ENCODE measurements at regions not wholly inside any gene's neighbourhood (a gene's known extent, or its start where the extent isn't known, plus 50 kb on each side); places are given as distances from the start of the nearest gene placed in this dataset.
"Not testable (repeated sequence)": the region's sequence is repeated elsewhere in the genome, so short reads cannot be mapped to it uniquely, and the experiment has no call there.

- DNase-seq, result no peak
These were observed 206.8 kb upstream of the MON1B start for GRCh38 chr16:76984196-76984595.

GRCh38 chr16:76985392-76986045 is 205.5 kb upstream of the MON1B start:
- DNase-seq, result no peak

- no peak for DNase-seq
These were observed 202.5 kb upstream of the MON1B start for GRCh38 chr16:76988526-76988925.

DNA sequence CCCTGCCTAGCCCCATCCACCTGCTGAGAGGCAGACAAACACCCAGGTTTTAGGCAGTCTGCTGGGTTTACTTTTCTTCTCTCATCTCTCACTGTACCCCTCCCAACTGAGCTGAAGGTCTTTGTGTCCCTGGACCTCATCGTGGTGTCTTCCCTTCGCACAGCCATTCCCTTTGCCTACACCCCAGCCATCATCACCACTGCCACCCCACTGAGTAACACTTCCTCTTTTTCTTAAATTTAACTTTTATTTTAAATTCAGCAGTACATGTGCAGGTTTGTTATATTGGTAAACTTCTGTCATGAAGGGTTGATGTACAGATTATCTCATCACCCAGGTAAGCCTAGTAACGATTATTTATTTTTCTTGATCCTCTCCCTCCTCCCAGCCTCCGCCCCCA is 188.3 kb upstream of the MON1B start:
- DNase-seq, result no peak

GRCh38 chr16:77009453-77009852 is 181.5 kb upstream of the MON1B start:
- no peak for DNase-seq

DNA sequence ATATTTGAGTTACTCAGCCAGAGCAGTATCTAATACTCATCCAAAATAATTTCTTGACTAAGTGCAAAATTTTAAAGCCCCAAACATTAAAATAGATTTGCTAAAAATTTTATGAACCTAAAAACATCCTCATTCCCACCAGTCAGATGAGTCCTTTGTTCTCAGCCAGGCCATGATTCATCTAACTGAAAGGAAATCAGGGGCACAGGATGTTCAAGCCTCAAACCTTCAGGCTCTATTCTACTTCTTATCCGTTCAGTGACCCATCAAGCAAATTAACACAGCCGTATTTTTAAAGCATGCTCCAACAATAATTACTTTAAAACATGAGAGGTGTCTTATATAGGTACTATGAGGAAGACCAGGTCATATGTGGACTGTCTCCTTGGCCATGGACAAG is 176.5 kb upstream of the MON1B start:
- DNase-seq, result no peak

DNA sequence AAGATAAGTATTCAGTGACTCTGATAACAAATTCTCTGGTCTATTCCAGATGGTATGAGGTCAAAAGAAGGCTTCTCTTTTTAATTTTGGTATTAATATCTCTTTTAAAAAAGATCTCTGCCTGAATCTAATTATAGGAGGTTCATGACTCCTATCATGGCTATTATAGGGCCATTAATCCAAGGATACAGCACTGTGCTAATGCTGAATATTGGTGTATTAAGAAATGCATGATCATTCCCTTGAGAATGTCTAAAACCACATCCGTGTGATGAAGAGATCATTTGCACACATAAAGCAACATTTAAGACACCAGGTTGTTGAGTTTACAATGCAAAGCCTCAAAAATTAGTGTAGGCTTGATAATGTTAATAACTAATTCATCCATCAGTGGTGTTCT is 160.4 kb upstream of the MON1B start:
- DNase-seq, result no peak

DNA sequence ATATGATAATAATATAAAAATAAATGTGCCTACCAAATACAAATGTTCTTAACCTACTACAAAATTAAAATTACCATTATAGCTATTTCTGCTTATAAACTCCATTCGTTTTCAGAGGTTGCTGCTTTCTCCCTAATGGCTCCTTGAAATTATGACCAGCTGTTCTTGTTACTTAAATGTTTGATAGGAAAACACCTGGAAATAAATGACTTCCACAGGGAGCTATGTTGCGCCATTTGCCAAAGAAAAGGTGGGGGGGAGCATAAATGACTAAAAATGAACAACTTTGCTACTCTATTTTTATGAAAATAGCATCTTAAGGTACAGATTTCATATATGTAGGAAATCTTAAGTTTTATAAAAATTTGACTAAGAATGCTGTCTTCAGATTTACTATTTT is 157.5 kb upstream of the MON1B start:
- no peak for DNase-seq

DNA sequence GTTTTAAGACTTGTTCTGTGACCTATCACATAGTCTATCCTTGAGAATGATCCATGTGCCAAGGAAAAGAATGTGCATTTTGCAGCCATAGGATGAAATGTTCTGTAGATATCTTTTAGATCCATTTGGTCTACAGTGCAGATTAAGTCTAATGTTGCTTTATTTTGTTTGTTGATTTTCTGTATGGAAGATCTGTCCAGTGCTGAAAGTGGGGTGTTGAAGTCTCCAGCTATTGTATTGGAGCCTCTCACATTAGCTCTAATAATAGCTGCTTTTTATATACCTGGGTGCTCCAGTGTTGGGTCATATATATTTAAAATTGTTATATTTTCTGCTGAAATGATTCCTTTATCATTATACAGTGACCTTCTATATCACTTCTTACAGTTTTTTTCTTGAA is 155.6 kb upstream of the MON1B start:
- no peak for DNase-seq

DNA sequence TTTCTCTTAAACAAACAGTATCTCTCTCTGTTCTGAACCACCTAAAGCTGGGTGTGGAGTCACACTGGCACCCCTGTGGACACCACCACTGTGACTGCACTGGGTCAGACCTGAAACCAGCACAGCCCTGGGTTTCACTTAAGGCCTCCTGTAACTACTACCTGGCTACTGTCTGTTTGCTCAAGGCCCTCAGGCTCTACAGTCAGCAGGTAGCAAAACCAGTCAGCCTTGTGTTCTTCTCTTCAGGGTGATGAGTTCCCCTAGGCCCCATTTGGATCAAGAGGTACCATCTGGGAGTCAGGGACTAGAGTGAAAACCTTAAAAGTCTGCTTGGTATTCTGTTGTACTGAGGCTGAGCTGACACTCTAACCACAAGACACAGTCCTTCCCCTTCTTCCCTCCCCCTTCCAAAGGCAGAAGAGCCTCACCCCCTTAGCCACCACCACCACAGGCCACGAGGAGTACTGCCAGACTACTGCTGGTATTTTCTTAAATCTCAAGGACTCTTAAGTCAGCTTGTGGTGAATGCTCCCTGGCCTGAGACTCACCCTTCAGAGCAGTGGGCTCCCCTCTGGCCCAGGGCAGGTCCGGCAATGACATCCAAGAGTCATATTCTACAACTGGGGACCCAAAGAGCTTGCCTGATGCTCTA is 153.2 kb upstream of the MON1B start:
- DNase-seq, result no peak

DNA sequence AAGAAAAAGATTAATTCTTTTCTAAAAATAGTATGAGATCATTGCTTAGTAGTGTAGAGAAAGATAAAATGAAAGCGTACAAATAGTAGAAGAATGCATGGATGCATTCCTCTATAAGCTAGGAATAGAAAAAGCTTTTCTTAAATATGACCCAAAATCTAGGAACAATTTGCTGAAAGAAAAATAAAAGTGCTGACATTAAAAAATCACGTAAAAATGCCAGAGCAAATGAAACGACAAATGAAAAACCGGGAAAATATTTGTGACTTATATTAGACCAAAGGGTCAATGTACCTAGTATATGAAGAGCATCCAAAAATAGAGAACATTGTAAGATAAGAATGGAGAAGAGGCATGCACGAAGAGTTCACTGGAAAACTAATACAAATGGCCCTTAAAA is 149.5 kb upstream of the MON1B start:
- no peak for DNase-seq

DNA sequence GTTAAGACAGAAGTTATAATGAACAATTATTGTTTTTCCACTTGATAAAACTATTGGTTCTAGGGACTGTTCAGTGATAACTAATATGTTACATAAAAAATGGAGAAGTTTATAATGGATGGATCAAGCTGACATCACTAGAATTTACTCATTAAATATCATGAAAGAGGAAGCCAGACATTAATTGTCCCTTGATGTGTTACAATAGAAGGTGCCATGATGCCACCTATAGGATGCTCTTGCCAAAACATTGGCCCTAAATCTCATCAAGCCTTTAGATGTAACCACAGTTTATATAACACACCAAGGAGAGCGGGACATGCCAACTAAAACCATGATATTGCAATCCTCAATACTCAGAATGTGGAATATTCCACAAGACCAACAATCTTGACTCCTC is 147.9 kb upstream of the MON1B start:
- no peak for DNase-seq

- no peak for DNase-seq
These were observed 144.8 kb upstream of the MON1B start for GRCh38 chr16:77046206-77046605.

GRCh38 chr16:77048085-77048484 is 142.9 kb upstream of the MON1B start:
- no peak for DNase-seq

GRCh38 chr16:77049577-77049976 is 141.4 kb upstream of the MON1B start:
- DNase-seq, result no peak

DNA sequence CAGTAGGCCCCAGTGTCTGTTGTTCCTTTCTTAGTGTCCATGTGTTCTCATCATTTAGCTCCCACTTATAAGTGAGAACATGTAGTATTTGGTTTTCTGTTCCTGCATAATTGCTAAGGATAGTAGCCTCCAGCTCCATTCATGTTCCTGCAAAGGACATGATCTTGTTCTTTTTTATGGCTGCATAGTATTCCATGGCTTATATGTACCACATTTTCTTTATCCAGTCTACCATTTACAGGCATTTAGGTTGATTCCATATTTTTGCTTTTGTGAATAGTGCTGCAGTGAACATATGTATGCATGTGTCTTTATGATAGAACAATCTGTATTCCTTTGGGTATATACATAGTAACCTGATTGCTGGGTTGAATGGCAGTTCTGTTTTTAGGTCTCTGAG is 134.4 kb upstream of the MON1B start:
- not testable (repeated sequence) for DNase-seq

GRCh38 chr16:77057161-77057774 is 133.7 kb upstream of the MON1B start:
- no peak for DNase-seq

- peak; percentile 76 to 78 for DNase-seq
These were observed 131.5 kb upstream of the MON1B start for GRCh38 chr16:77059446-77059845.

DNA sequence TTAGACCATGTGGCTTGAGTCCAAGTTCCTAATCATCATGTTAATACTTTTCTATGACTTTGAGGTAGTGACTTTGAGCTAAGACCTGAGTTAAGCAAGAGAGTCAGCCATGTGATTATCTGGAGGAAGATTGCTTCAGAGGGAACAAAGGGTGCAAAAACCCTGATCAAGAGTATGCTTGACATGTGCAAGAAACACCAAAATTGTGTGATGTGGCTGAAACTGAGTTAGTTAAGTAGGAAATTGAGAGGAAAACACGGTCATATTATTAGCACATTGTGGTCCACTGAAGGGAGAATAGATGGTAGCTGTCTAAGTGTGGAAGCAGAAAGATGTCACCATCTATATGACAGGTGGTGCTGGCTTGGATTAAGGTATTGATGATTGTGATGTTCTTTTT is 130.4 kb upstream of the MON1B start:
- DNase-seq, result no peak

GRCh38 chr16:77062878-77063675 is 127.9 kb upstream of the MON1B start:
- DNase-seq, result peak in 1 of 2 donors; percentile 31

DNA sequence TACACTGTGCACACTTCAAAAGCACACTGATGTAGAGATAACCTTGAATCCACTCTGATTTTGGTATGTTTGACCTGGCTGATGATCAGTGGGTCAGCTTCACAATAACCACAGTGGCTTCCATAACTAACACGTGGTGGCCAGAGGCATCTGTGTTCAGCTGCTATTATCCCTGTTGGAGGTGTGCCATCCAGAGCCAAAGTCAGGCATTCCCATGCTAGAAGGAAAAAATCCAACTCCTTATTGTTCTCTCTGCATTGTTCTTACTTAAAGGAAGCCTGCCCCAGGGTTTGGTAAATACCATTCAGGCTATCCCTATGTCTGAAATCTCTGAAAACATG is 127.3 kb upstream of the MON1B start:
- DNase-seq, result no peak

DNA sequence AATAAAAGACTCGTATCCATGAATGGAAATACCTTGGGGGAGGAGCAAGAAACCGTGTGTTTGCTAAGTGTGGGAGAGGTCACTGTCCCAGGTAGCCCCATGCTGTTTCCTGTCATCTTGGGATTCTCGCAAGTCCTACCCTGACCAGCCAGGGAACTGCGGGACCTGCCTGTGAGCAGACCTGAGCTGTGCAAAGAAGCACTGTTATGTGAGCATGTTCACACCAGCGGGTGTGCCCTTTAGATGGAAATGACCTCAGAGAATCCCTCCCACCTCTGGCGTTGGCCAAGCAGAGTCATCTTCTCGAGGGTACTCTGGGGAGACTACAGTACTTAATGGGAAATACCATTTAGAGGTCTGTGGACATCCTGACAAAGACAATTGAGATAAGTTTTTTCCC is 127.0 kb upstream of the MON1B start:
- no peak for DNase-seq

Measured in right lung (tissue), 2 donors.